Stimulated activated effector memory CD8-positive, alpha-beta T cell treated with anti-CD3 and anti-CD28 coated beads, Interleukin-12 subunit alpha, Interleukin-12 subunit beta, amount 100 ng/mL, for 72 hours (primary cell): ENCODE measurements at regions not wholly inside any gene's neighbourhood (a gene's known extent, or its start where the extent isn't known, plus 50 kb on each side); places are given as distances from the start of the nearest gene placed in this dataset.

Source experiments
- ATAC-seq: fragments of 150-1000 bp; cut with Tn5 transposase; 2 replicates; pipeline ENCODE4 v1.10.0; 2021
- DNase-seq, 2 donors: peaks; one replicate each; pipeline ENCODE4 v3.0.0; 2021 to 2022; ENCODE audit warnings: low spot score in 2 of 2
- H3K27ac Mint-ChIP-seq: one replicate; pipeline ENCODE4 v1.8.0; 2022; ENCODE audit warnings: mild to moderate bottlenecking, mixed read lengths
- H3K36me3 Mint-ChIP-seq: one replicate; pipeline ENCODE4 v1.8.0; 2022; ENCODE audit warnings: mild to moderate bottlenecking, mixed read lengths
- H3K4me1 Mint-ChIP-seq: one replicate; pipeline ENCODE4 v1.8.0; 2022; ENCODE audit warnings: mixed read lengths
- H3K4me3 Mint-ChIP-seq: one replicate; pipeline ENCODE4 v1.8.0; 2022; ENCODE audit warnings: mild to moderate bottlenecking, mixed read lengths
- H3K9me3 Mint-ChIP-seq: one replicate; pipeline ENCODE4 v1.8.0; 2022; ENCODE audit warnings: mixed read lengths

DNA sequence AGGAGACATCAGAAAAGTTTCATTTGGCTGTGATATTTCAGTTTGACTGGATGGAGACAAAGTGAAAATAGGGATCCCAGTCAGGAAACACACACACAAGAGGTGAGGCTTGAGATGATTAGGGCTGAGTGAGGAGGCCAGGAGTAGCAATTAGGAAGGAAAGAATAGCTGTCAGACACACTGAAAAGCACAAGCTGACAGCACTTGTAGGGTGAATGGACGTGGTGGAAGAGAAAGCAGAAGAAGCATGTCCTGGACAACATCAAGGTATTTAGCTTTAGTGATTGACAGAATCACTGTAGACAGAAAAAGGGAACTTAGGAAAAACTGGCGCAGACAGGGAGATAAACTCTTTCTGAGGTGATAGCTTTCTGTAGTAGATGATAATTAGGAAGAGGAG, 347.7 kb downstream of the TGFB2 start:
- H3K36me3 Mint-ChIP-seq = no peaks in the 10 kb centered on the region
- no peak overlapping the region for H3K4me3 Mint-ChIP-seq
- no peaks in the 10 kb centered on the region for H3K4me1 Mint-ChIP-seq
- DNase-seq (no peak), ATAC-seq (no peak)
- no peak overlapping the region for H3K27ac Mint-ChIP-seq
- peaks cover 5% of the 10 kb centered on the region for H3K9me3 Mint-ChIP-seq

DNA sequence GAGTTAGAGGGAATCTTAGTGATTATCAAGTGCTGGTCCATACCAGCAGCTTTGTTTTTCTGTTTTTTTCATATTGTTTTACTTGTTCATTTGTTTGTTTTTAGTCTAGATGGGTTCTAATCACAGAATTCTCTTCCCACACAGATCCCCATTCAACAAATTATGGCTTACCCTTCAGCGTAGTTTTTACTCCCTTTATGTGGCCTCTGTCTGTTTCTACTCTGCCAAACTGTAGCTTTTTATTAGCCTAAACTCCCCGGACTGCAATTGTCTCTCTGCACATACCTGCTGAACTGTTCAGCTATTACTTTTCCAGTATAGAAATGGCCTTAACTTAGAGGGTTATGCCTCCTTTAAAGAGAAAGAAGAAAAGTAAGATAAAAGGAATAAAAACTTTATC, 348.5 kb downstream of the TGFB2 start:
- DNase-seq = no peak
- ATAC-seq = no peak

GRCh38 chr1:218694085-218694484, 348.9 kb downstream of the TGFB2 start:
- peaks cover 5% of the 10 kb centered on the region for H3K9me3 Mint-ChIP-seq
- H3K36me3 Mint-ChIP-seq = no peaks in the 10 kb centered on the region
- DNase-seq (no peak), ATAC-seq (no peak)
- H3K4me3 Mint-ChIP-seq = no peak overlapping the region
- no peaks in the 10 kb centered on the region for H3K4me1 Mint-ChIP-seq
- no peak overlapping the region for H3K27ac Mint-ChIP-seq

More for the DNA sequence above, 348.5 kb downstream of the TGFB2 start:
- Mint-ChIP-seq H3K36me3 (no peaks in the 10 kb centered on the region), H3K27ac (no peak overlapping the region), H3K4me3 (no peak overlapping the region), H3K4me1 (no peaks in the 10 kb centered on the region), H3K9me3 (peaks cover 5% of the 10 kb centered on the region)

- Mint-ChIP-seq H3K9me3 (peaks cover 5% of the 10 kb centered on the region), H3K4me1 (no peaks in the 10 kb centered on the region), H3K36me3 (no peaks in the 10 kb centered on the region), H3K27ac (no peak overlapping the region), H3K4me3 (no peak overlapping the region)
- DNase-seq = no peak
- ATAC-seq = no peak
These were observed 349.5 kb downstream of the TGFB2 start for GRCh38 chr1:218694636-218695035.

DNA sequence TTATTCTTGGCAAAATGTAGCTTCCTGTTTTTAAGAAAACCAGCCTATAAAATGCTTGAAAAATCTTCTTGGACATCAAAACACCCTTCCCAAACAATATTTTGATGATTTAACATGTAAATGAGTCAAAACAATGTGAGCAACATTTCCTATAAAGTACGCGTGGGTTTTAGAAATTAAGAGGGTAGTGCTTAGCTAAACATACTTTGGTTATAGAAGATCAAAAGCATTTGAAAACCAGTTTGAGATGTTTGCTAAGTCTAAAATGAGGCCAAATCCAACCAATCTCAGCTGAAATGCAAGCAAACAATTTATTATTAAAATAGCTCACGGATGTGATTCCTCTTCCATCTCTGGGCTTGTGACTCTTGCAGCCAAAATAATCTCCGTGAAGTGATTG, 350.4 kb downstream of the TGFB2 start:
- H3K4me1 Mint-ChIP-seq = no peaks in the 10 kb centered on the region
- H3K36me3 Mint-ChIP-seq = no peaks in the 10 kb centered on the region
- no peak overlapping the region for H3K4me3 Mint-ChIP-seq
- DNase-seq (no peak), ATAC-seq (no peak)
- peaks cover 5% of the 10 kb centered on the region for H3K9me3 Mint-ChIP-seq
- H3K27ac Mint-ChIP-seq = no peak overlapping the region

- ATAC-seq = no peak
- peaks cover 10% of the 10 kb centered on the region for H3K9me3 Mint-ChIP-seq
- H3K4me1 Mint-ChIP-seq = no peaks in the 10 kb centered on the region
- no peaks in the 10 kb centered on the region for H3K36me3 Mint-ChIP-seq
- DNase-seq = no peak
- no peak overlapping the region for H3K4me3 Mint-ChIP-seq
- H3K27ac Mint-ChIP-seq = no peak overlapping the region
These were observed 353.0 kb downstream of the TGFB2 start for GRCh38 chr1:218698141-218698540.

DNA sequence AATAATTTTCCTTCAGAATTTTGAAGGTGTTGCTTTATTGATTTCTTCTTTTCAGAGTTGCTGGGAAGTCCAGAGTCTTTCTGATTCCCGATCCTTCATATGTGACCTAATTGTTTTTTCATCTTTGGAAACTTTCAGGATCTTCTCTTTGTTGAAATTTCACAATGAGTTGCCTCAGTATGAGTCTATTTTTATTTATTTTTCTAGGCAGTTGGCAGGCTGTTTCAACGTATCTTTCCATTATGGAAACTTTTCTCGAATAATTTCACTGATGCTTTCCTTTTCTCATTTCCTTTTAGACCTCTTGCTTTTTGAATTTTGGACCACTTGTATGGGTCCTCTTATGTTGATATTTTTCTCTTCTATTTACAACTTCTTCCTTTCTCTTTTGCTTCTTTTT, 354.3 kb downstream of the TGFB2 start:
- H3K27ac Mint-ChIP-seq = no peak overlapping the region
- no peak overlapping the region for H3K4me3 Mint-ChIP-seq
- DNase-seq = no peak
- no peak for ATAC-seq
- H3K4me1 Mint-ChIP-seq = no peaks in the 10 kb centered on the region
- no peaks in the 10 kb centered on the region for H3K36me3 Mint-ChIP-seq
- peaks cover 10% of the 10 kb centered on the region for H3K9me3 Mint-ChIP-seq

DNA sequence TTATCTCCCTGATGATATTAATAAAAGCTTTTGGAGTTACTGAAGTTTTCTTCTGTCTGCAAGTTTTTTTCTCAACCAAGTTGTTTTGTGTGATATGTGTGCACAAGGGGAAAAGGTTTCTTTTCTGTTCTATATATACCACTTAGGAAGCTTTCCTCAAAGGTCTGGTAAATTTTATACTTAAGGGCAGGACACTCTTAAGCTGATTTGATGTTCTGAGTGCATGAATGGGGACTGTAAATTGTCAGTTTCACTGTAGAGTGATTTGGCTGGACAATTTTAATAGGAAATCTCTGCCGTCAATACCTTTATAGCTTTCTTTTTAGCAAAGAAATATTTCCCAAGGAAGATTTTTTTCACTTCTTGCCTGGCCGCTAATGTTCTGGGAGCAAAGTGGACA, 354.7 kb downstream of the TGFB2 start:
- Mint-ChIP-seq H3K9me3 (peaks cover 13% of the 10 kb centered on the region), H3K27ac (no peak overlapping the region), H3K4me1 (no peaks in the 10 kb centered on the region), H3K4me3 (no peak overlapping the region), H3K36me3 (no peaks in the 10 kb centered on the region)
- no peak for DNase-seq
- ATAC-seq = no peak

GRCh38 chr1:218700666-218701065, 355.5 kb downstream of the TGFB2 start:
- Mint-ChIP-seq H3K36me3 (no peaks in the 10 kb centered on the region), H3K4me1 (no peaks in the 10 kb centered on the region), H3K4me3 (no peak overlapping the region), H3K9me3 (peaks cover 15% of the 10 kb centered on the region), H3K27ac (no peak overlapping the region)
- DNase-seq (no peak), ATAC-seq (no peak)

- no peak overlapping the region for H3K4me3 Mint-ChIP-seq
- DNase-seq = no peak
- peaks cover 13% of the 10 kb centered on the region for H3K9me3 Mint-ChIP-seq
- H3K4me1 Mint-ChIP-seq = no peaks in the 10 kb centered on the region
- no peak overlapping the region for H3K27ac Mint-ChIP-seq
- no peaks in the 10 kb centered on the region for H3K36me3 Mint-ChIP-seq
- no peak for ATAC-seq
These were observed 356.0 kb downstream of the TGFB2 start for GRCh38 chr1:218701131-218701530.

DNA sequence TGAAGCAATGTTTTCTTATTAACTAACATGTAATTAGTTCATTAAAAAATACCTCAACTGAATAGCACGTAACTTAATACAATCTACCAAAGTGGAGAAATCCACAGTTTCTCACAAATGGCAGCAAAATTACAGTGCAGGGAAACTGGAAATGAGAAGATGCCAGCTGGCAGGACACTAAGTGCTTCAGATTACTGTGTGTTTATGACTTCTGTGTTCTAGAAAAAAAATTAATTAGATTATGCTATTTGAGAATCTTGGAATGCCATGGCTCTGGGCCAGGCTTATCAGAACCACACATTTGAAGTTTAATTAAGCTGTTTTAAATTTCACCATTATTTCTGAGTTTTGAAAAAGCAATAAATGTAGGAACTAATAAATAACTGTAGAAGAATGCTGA, 357.6 kb downstream of the TGFB2 start:
- ATAC-seq = no peak

DNA sequence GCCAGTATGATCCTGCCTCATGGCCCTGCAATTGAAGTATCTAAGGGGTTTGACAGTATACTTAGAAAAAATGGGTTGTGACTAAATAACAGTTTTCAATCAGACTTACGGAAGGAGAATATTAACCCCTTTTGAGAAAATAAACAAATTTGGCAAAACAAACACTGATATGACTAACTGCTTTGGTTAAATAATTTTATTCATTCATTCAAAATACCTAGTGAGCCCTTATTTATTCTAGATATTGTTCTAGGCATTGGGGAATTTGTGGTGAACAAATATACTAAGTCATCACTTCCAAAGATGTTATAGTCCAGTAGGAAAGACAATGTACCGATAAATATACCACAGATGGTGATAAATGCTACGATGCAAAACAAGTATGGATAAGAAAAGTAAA, 358.7 kb downstream of the TGFB2 start:
- ATAC-seq = no peak
- H3K27ac Mint-ChIP-seq = no peak overlapping the region
- H3K4me1 Mint-ChIP-seq = no peaks in the 10 kb centered on the region
- H3K4me3 Mint-ChIP-seq = no peak overlapping the region
- peaks cover 10% of the 10 kb centered on the region for H3K9me3 Mint-ChIP-seq
- no peak for DNase-seq
- no peaks in the 10 kb centered on the region for H3K36me3 Mint-ChIP-seq

More for the DNA sequence above, 357.6 kb downstream of the TGFB2 start:
- Mint-ChIP-seq H3K36me3 (no peaks in the 10 kb centered on the region), H3K4me3 (no peak overlapping the region), H3K9me3 (peaks cover 10% of the 10 kb centered on the region), H3K4me1 (no peaks in the 10 kb centered on the region), H3K27ac (no peak overlapping the region)
- no peak for DNase-seq

DNA sequence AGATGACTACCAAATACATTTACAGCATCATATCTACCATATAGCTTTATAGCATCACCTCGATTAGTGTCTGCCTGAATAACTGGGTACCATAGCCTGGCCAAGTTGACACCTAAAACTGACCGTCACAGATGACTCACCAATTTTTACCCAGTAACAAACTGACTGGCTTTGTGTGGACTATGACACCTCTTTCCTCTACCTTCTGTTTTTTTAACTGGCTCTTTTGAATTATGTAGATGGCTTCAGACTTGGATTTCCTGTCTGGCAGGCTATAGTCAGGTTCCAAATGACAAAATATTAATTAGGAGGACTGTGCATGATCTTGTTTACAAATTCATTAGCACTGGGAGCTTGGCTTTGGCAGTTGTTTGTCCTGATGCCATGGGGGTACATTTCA, 360.3 kb downstream of the TGFB2 start:
- Mint-ChIP-seq H3K9me3 (peaks cover 13% of the 10 kb centered on the region), H3K36me3 (no peaks in the 10 kb centered on the region), H3K4me3 (no peak overlapping the region), H3K27ac (no peak overlapping the region), H3K4me1 (no peaks in the 10 kb centered on the region)
- DNase-seq = no peak
- no peak for ATAC-seq

GRCh38 chr1:218705911-218706893, 361.1 kb downstream of the TGFB2 start:
- H3K4me1 Mint-ChIP-seq = no peaks in the 10 kb centered on the region
- DNase-seq = no peak
- H3K4me3 Mint-ChIP-seq = no peak overlapping the region
- H3K27ac Mint-ChIP-seq = no peak overlapping the region
- no peaks in the 10 kb centered on the region for H3K36me3 Mint-ChIP-seq
- no peak for ATAC-seq
- peaks cover 10% of the 10 kb centered on the region for H3K9me3 Mint-ChIP-seq

DNA sequence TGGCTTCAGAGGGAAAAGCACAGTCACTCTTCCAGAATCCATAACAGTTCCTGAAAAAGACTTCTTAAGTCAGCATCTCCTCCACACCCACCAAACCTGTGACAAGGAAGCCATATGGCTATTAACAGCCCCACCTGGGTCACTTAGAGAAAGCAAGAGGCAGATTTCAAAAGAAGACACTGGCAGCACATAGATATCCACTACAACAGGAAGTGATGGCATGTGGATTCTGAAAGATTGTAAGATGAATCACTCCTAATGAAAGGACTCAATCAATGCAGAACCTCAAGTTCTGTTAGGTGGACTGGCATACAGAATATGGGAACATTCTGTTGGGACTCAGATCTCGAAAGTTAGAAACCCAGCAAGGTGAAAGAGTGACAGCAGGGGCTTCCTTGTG, 365.9 kb downstream of the TGFB2 start:
- Mint-ChIP-seq H3K27ac (no peak overlapping the region), H3K9me3 (peaks cover 3% of the 10 kb centered on the region), H3K4me1 (no peaks in the 10 kb centered on the region), H3K36me3 (no peaks in the 10 kb centered on the region), H3K4me3 (no peak overlapping the region)
- DNase-seq = no peak
- no peak for ATAC-seq

DNA sequence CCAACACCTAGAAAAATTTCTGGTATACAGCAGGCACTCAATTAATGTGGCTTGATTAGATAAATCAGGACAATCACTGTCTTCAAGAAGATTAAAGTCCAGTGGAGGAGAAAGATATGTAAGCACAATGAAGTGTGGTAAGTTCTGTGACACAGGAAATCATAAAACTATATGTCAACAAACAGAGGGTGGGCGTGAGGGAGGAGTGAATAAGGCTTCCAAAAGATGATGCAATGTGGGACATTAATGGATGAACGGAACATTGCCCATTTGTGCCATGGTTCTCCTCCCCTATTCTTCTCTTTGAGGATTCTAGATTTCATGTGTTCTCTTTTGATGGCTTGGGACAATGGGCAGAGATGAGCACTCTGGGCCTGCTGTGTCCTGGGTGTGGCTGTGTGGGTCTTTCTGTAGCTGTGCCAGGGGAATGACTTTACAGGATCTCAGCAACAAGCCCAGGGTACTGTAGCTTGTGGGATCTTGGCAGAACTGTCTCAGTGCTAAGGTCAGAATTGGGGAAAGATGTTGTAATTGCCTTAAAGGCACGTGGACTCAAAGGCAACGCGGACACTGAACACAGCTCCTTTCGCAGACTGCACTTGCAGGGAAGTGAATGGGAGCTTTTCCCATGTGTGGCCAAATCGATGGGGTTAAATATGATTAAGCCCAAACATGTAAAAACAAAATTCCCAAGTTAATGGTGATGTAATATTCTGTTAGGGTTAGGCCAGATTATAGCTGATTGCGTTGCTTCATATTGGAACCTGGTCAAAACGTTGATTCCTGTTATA, 366.9 kb downstream of the TGFB2 start:
- H3K36me3 Mint-ChIP-seq = no peaks in the 10 kb centered on the region
- ATAC-seq = no peak
- H3K27ac Mint-ChIP-seq = no peak overlapping the region
- H3K9me3 Mint-ChIP-seq = peaks cover 3% of the 10 kb centered on the region
- no peak for DNase-seq
- no peak overlapping the region for H3K4me3 Mint-ChIP-seq
- H3K4me1 Mint-ChIP-seq = no peaks in the 10 kb centered on the region
